Activated T-helper 1 cell treated with anti-CD3 and anti-CD28 coated beads, Interleukin-12 subunit alpha, Interleukin-12 subunit beta, Interleukin-2, Interleukin-4 antibody, amounts not matched to agents 30 ng/mL and 10 ng/mL and 1 ng/mL, durations not matched to agents 14 hours and 24 hours and 36 hours (primary cell): ENCODE measurements at regions not wholly inside any gene's neighbourhood (a gene's known extent, or its start where the extent isn't known, plus 50 kb on each side); places are given as distances from the start of the nearest gene placed in this dataset.

ENCODE experiments used
- DNase-seq: peaks from one replicate; pipeline ENCODE4 v3.0.0; 2021; ENCODE audit warnings: low spot score
- H3K27ac Mint-ChIP-seq: one replicate; pipeline ENCODE4 v1.8.0; 2021; ENCODE audit warnings: mild to moderate bottlenecking, mixed read lengths
- H3K27me3 Mint-ChIP-seq: one replicate; pipeline ENCODE4 v1.8.0; 2022; ENCODE audit warnings: mild to moderate bottlenecking, moderate library complexity, mixed read lengths; ENCODE audit not compliant: insufficient read depth
- H3K36me3 Mint-ChIP-seq: one replicate; pipeline ENCODE4 v1.8.0; 2021; ENCODE audit warnings: low read depth, mixed read lengths
- H3K4me1 Mint-ChIP-seq: one replicate; pipeline ENCODE4 v1.8.0; 2021; ENCODE audit warnings: low read depth, mixed read lengths
- H3K4me3 Mint-ChIP-seq: one replicate; pipeline ENCODE4 v1.8.0; 2021; ENCODE audit warnings: mild to moderate bottlenecking, moderate library complexity, mixed read lengths
- H3K9me3 Mint-ChIP-seq: one replicate; pipeline ENCODE4 v1.8.0; 2021; ENCODE audit warnings: mixed read lengths
- intact Hi-C: fragments of 100-400 bp; cut with micrococcal nuclease; formaldehyde crosslinking; loops from one replicate; pipeline ENCODE4 v1.15.1; 2024

DNA sequence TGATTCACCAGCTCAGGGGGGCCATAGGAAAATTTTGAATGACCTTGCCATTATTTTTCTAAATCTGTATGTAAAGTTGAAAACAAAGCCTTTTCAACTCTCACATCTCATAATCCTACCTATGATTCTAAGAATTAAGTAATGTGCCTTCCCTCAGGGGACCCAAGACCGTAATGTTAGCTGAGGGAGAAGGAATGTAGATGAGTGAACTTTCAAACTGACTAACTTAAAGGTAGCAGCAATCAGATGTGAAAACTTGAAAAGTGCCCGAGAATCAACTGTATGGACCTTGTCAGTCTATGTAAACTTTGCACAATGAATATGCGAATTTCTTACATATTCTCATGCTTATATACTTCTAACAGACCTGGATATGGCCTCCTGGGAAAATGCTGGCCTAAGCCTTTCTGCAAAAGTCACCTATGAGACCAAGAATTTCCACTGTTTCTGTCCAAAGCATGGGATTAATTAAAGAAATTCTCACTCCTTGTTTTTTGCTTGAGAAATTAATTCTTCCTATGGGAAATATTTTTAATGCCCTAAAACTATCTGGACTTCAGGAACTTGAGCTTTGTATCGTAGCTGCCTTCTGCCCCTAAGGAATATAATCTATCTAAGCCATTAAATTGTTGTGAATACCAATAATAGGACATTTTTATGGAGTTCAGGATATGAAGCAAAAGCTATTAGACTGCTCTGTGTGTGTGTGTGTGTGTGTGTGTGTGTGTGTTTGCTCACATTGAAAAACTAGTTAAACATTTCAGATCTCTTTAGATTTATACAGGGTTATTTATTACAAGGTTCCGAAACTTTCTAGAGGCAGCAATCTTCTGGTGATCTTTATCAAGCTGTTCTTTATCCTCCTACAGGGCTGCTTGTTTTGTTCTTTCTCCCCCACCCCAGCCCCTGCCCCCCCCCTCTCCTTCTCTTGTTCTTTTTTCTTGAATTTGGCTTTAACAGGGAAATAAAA is 169.1 kb upstream of the CLINT1 start:
- Mint-ChIP-seq H3K4me3 (no peak overlapping the region), H3K27me3 (peaks cover 19% of the 10 kb centered on the region), H3K4me1 (no peaks in the 10 kb centered on the region), H3K9me3 (peaks cover 4% of the 10 kb centered on the region), H3K36me3 (no peaks in the 10 kb centered on the region), H3K27ac (no peak overlapping the region)
- intact Hi-C loops: no loop called here
- no peak for DNase-seq

DNA sequence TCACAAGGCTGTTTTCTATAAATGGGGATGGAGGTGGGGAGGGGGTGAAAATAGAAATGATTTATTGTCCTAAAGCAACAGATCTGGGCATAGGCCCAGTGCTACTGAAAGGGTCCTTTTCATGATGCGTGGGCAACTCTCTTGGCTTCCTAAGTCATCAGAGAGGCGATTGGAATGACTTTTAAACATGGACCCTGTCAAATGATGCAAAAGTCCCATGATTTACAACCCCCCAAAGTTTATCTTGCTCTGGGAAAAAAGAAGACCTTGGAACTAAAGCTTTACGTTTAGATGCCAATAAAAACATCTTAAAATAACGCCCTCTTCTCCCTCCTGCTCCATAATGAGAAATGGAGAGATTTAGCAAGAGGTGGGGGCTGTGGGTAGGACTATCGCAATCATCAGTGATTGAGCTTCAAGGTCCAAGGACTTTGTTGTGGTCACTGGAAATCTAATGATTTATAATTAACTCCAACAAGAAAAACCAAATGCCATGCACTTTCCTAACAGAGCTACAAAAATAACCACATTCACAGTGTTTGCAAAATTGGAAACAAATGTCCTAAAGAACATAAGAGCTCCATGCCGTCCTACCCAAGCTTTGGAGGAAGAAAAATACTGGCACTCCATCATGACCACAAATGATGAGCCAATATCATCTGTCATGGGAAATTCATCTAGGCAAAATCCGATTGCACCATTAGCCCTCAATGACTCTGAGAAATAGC is 167.5 kb upstream of the CLINT1 start:
- H3K9me3 Mint-ChIP-seq: no peaks in the 10 kb centered on the region
- intact Hi-C loops: no loop called here
- H3K36me3 Mint-ChIP-seq: no peaks in the 10 kb centered on the region
- H3K4me1 Mint-ChIP-seq: no peaks in the 10 kb centered on the region
- peaks cover 19% of the 10 kb centered on the region for H3K27me3 Mint-ChIP-seq
- no peak overlapping the region for H3K27ac Mint-ChIP-seq
- no peak overlapping the region for H3K4me3 Mint-ChIP-seq
- no peak for DNase-seq

DNA sequence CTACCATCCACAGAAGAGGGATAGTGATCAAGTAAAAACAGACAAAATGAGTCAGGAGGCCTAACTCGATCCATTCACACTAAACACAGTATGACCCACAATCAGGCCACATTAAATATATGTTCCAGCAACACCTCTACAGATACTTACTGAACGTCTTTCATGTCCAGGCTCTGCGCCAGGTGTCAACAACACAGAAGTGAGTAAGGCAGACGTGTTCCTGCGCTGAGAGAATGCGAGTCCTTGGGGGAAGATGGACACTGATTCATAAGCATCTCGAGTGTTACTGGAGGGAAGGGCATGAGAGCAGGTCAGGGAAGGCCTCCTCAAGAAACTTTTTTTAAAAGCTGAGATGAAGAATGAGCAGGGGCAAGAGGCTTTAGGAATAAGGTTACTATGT is 164.3 kb upstream of the CLINT1 start:
- H3K9me3 Mint-ChIP-seq: no peaks in the 10 kb centered on the region
- DNase-seq: no peak
- H3K4me3 Mint-ChIP-seq: no peak overlapping the region
- intact Hi-C loops: no loop called here
- no peaks in the 10 kb centered on the region for H3K4me1 Mint-ChIP-seq
- peaks cover 12% of the 10 kb centered on the region for H3K27me3 Mint-ChIP-seq
- no peak overlapping the region for H3K27ac Mint-ChIP-seq
- no peaks in the 10 kb centered on the region for H3K36me3 Mint-ChIP-seq

DNA sequence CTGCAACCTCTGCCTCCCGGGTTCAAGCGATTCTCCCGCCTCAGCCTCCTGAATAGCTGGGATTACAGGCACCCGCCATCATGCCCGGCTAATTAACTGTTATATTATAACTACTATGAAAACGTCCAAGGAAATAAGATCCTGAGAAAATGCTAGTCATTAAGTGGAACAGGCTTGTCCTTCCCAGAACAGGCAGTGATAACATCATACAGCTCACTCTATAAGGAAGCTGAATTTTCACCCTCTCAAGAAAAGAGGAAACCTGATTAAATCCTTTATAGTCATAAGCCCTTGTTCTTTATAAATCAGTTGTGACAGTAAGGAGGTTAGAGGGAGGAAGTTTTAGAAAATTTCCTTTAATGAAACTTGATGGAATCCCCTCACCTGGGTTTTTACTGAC is 163.9 kb upstream of the CLINT1 start:
- intact Hi-C loops: no loop called here
- no peaks in the 10 kb centered on the region for H3K4me1 Mint-ChIP-seq
- DNase-seq: no peak
- peaks cover 12% of the 10 kb centered on the region for H3K27me3 Mint-ChIP-seq
- H3K4me3 Mint-ChIP-seq: no peak overlapping the region
- H3K9me3 Mint-ChIP-seq: no peaks in the 10 kb centered on the region
- H3K27ac Mint-ChIP-seq: no peak overlapping the region
- no peaks in the 10 kb centered on the region for H3K36me3 Mint-ChIP-seq

DNA sequence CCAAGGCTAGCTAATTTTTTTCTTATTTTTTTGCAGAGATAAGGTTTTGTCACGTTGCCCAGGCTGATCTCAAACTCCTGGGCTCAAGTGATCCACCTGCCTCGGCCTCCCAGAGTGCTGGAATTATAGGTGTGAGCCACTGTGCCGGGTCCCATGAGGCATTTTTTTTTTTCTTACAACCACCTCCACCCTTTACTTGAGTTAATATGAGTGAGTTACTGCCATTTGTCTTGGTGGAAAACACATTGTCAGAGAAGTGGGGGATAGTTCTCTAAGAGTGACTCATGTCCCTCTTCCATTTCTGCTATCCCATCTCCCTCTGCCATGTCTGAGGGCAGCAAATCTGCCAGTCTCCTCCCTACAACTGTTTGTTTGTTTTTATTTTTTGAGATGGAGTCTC is 163.4 kb upstream of the CLINT1 start:
- Mint-ChIP-seq H3K9me3 (no peaks in the 10 kb centered on the region), H3K4me1 (no peaks in the 10 kb centered on the region), H3K36me3 (no peaks in the 10 kb centered on the region), H3K4me3 (no peak overlapping the region), H3K27ac (no peak overlapping the region), H3K27me3 (peaks cover 12% of the 10 kb centered on the region)
- intact Hi-C loops: no loop called here
- DNase-seq: no peak

DNA sequence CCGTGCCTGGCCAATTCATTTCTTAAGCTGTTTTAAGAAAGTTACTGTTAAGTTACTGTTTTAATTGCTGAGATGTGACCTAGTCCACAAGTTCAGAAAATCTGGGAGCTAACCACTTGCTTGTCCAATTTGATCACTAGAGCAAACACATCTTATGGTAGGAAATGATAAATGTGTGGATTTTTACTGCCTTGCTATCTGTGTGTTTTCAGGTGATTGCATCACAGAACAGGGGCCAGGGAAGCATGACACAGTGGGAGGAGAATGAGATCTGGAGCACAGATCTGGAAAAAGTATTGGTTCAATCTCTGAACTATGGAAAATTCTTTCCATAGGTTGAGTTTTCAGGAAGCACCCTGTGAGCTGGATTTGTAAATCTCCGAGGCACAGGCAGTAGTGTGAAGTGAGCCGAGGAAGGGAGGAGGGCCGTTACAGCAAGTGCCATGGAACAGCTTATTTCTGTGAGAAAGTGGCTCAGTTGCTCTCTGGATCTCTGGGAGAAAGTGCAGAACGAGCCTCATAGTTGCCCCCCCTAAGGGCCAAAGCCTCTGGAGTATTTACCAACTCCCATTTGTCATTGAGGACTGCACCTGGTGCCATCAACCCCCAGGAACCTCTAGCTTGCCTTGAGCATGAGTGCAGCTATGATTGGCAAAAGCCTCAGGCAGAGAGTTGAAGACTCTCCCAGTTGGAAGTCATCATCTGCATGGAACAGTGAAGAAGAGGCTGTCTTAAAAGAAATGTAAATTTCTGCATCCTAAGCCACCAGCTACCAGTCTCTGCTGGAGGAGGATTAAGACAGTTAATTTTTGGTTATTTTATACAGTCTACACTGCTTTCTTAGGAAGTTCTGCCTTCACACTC is 161.8 kb upstream of the CLINT1 start:
- Mint-ChIP-seq H3K4me3 (no peak overlapping the region), H3K27me3 (peaks cover 14% of the 10 kb centered on the region), H3K27ac (no peak overlapping the region), H3K36me3 (no peaks in the 10 kb centered on the region), H3K9me3 (no peaks in the 10 kb centered on the region), H3K4me1 (no peaks in the 10 kb centered on the region)
- no peak for DNase-seq
- intact Hi-C loops: no loop called here

DNA sequence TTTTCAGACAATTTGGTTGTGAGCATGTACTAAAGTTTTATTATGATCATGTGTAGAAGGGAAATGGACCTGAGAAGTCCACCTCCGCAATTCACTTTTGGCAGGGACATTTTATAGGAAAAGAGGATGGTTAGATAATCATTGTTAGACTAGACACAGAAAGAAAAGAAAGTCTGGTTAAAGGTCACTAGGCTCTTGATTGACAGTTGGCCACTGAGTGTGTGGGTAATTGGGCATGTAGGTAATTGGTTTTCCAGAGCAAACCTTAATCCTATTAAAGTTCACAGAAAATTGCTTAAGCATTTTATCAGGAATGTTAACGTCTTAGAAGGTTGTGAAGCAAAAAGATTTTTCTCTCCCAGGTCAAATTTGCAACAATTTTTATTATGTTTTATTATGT is 158.5 kb upstream of the CLINT1 start:
- Mint-ChIP-seq H3K4me3 (no peak overlapping the region), H3K4me1 (no peaks in the 10 kb centered on the region), H3K36me3 (no peaks in the 10 kb centered on the region), H3K9me3 (no peaks in the 10 kb centered on the region), H3K27ac (no peak overlapping the region), H3K27me3 (peaks cover 13% of the 10 kb centered on the region)
- intact Hi-C loops: no loop called here
- DNase-seq: no peak

DNA sequence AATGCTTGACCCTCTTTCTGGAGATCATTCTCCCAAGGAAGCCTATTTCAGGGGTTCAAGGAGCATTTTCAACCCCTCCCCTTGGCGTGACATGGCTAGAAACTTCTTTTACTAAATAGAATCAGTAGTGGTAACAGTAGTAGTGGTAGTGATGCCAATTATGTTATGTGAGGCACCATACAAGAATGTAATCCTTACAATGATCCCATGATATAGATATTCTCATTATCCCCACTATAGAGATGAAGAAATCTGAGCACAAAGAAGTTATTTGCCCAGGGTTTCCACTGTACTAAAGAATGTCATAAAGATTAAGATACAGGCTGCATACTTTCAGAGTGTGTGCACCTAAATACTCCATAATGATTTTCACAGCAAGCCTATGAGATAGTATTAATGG is 155.4 kb upstream of the CLINT1 start:
- no peak for DNase-seq
- H3K9me3 Mint-ChIP-seq: no peaks in the 10 kb centered on the region
- H3K4me1 Mint-ChIP-seq: no peaks in the 10 kb centered on the region
- no peaks in the 10 kb centered on the region for H3K36me3 Mint-ChIP-seq
- H3K27ac Mint-ChIP-seq: no peak overlapping the region
- H3K4me3 Mint-ChIP-seq: no peak overlapping the region
- intact Hi-C loops: no loop called here
- peaks cover 13% of the 10 kb centered on the region for H3K27me3 Mint-ChIP-seq

DNA sequence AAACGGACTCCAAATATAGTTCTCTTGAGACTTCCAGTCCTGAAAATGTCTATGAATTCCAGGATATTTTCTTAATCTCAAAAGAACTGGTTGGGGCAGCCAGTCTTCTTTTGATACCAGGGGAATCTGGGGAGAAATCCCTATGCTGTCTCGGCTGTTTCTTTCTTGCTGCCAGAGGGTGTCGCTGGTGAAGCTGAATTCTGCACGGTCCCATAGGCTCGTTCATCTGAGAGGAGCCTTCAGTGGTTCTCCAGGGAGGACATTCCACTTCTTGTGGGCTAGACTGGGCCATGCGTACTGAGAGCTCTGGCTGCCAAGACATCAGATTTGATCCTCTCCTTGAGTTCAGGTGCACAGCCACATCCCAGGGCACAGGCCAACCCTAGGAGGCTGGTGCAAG is 155.0 kb upstream of the CLINT1 start:
- intact Hi-C loops: no loop called here
- Mint-ChIP-seq H3K4me1 (no peaks in the 10 kb centered on the region), H3K27ac (no peak overlapping the region), H3K4me3 (no peak overlapping the region), H3K9me3 (no peaks in the 10 kb centered on the region), H3K36me3 (no peaks in the 10 kb centered on the region), H3K27me3 (peaks cover 13% of the 10 kb centered on the region)
- DNase-seq: no peak

DNA sequence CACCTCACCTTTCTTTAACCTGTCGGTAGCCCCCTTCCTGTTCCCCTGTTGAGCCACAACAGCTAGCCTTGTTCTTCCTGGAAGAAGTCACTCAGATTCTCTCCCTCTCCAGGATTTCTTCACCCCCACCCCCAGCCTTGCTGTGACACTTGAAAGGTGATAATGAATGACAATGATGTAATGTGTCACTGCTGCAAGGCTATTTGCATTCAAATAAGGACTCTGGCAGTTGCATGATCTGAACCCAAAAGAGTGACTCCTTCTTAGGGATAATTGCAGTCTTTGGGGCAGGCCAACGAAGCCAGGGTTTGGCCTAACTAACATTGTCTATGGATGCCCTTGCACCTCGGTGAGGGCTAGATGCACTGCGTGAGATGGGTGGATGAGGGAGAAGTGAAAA is 154.4 kb upstream of the CLINT1 start:
- Mint-ChIP-seq H3K4me1 (no peaks in the 10 kb centered on the region), H3K27me3 (peaks cover 8% of the 10 kb centered on the region), H3K4me3 (no peak overlapping the region), H3K9me3 (no peaks in the 10 kb centered on the region), H3K36me3 (no peaks in the 10 kb centered on the region), H3K27ac (no peak overlapping the region)
- no peak for DNase-seq
- intact Hi-C loops: no loop called here

DNA sequence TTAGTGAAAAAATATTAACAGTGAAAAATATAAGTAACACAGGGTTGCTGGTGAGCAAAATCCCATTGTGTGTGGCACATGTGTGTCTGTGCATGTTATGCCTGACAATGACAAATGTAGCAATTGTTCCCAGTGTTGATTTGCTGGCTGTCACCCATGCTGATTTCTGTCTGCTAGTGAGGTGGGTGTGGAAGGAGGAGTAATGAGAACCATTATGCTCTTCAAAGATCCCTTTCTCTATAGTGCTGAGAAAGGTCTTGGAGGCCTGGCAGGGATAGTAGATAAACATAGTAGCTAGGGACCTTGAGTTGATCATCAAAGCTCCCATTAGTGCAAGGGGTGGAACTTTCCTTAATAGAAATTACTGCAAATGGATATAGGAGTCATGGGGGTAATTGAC is 152.5 kb upstream of the CLINT1 start:
- Mint-ChIP-seq H3K9me3 (no peaks in the 10 kb centered on the region), H3K27me3 (peaks cover 5% of the 10 kb centered on the region), H3K4me1 (no peaks in the 10 kb centered on the region), H3K4me3 (no peak overlapping the region), H3K27ac (no peak overlapping the region), H3K36me3 (no peaks in the 10 kb centered on the region)
- intact Hi-C loops: no loop called here
- no peak for DNase-seq

DNA sequence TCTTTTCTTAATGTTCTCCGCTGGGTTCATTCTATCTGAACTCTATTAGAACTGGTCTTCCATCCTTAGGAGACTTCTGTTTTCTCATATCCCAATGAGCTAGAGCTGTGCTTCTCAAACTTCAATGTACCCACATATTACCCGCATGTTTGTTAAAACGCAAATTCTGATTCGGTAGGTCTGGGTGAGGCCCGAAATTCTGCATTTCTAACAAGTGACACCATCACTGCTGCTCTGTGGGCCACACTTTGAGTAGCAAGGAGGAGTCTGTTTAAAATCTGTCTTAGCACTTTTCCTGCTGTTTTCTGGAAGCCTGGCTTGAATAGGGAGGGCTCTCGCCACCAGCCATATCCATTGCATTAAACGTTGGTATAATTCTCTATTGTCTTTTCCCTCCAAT is 151.9 kb upstream of the CLINT1 start:
- Mint-ChIP-seq H3K36me3 (no peaks in the 10 kb centered on the region), H3K4me1 (no peaks in the 10 kb centered on the region), H3K4me3 (no peak overlapping the region), H3K27me3 (peaks cover 5% of the 10 kb centered on the region), H3K9me3 (no peaks in the 10 kb centered on the region), H3K27ac (no peak overlapping the region)
- no peak for DNase-seq
- intact Hi-C loops: no loop called here

DNA sequence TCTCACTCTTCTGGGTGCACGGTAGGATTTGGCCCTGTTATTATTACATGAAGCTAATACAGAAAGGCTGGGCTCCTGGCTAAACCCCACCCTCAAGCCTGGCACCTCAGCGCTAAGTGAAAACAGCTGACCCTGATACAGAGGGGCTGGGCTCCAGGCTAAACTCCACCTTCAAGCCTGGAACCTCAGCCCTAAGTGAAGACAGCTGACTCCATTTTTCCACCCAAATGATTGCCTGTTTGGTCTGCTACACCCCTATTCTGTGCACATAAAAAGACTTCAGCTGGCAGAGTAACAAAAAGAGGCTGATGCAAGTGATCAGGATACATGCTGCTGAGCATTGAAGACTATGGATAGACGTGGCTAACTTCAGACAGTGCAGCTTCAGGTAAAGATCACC is 148.4 kb upstream of the CLINT1 start:
- H3K36me3 Mint-ChIP-seq: no peaks in the 10 kb centered on the region
- no peak overlapping the region for H3K4me3 Mint-ChIP-seq
- H3K27ac Mint-ChIP-seq: no peak overlapping the region
- H3K9me3 Mint-ChIP-seq: no peaks in the 10 kb centered on the region
- DNase-seq: no peak
- peaks cover 5% of the 10 kb centered on the region for H3K27me3 Mint-ChIP-seq
- H3K4me1 Mint-ChIP-seq: no peaks in the 10 kb centered on the region
- intact Hi-C loops: no loop called here
